Naive thymus-derived CD8-positive, alpha-beta T cell (primary cell): ENCODE measurements at regions not wholly inside any gene's neighbourhood (a gene's known extent, or its start where the extent isn't known, plus 50 kb on each side); places are given as distances from the start of the nearest gene placed in this dataset.
A peak's percentile ranks its signal among the peaks of the same experiment; 100 is the strongest.
"Not testable (repeated sequence)": the region's sequence is repeated elsewhere in the genome, so short reads cannot be mapped to it uniquely, and the experiment has no call there.

Experiments
- ATAC-seq, 2 donors: fragments of 150-1000 bp; cut with Tn5 transposase in 1 of 2; sonication (Bioruptor Pico), chemical (Tn5 transposase) in 1 of 2; 1 replicate in 1 of 2; 2 replicates in 1 of 2; pipeline ENCODE4 v1.10.0; 2021; ENCODE audit warnings: mild to moderate bottlenecking in 2 of 2, moderate library complexity in 2 of 2
- POLR2A ChIA-PET: fragments of 350-600 bp; sonication (Branson Sonifier 250); formaldehyde crosslinking; loops from one replicate; lab custom pipeline; 2021; ENCODE audit warnings: antibody characterized with exemption; lab: Charles Lee
- DNase-seq, 10 donors: peaks; one replicate each; pipeline versions ENCODE4 v3.0.0 to v3.0.0-alpha.2; 2020 to 2022
- H3K27ac Mint-ChIP-seq, 10 donors: one replicate each; pipeline ENCODE4 v1.8.0; 2020 to 2022; ENCODE audit warnings: mild to moderate bottlenecking in 10 of 10, mixed read lengths in 10 of 10, moderate library complexity in 4 of 10, inconsistent platforms in 1 of 10
- H3K27me3 Mint-ChIP-seq, 5 donors: one replicate each; pipeline ENCODE4 v1.8.0; 2021 to 2022; ENCODE audit warnings: mixed read lengths in 5 of 5
- H3K36me3 Mint-ChIP-seq, 3 donors: one replicate each; pipeline ENCODE4 v1.8.0; 2020 to 2022; ENCODE audit warnings: mixed read lengths in 3 of 3, mild to moderate bottlenecking in 2 of 3, inconsistent platforms in 1 of 3
- H3K4me1 Mint-ChIP-seq, 4 donors: one replicate each; pipeline ENCODE4 v1.8.0; 2021 to 2022; ENCODE audit warnings: mixed read lengths in 4 of 4
- H3K4me3 Mint-ChIP-seq, 10 donors: one replicate each; pipeline ENCODE4 v1.8.0; 2020 to 2022; ENCODE audit warnings: mild to moderate bottlenecking in 10 of 10, mixed read lengths in 10 of 10, moderate library complexity in 6 of 10, inconsistent platforms in 1 of 10
- H3K9me3 Mint-ChIP-seq, 9 donors: one replicate each; pipeline ENCODE4 v1.8.0; 2020 to 2022; ENCODE audit warnings: mixed read lengths in 9 of 9, mild to moderate bottlenecking in 3 of 9, inconsistent platforms in 1 of 9, moderate library complexity in 1 of 9

DNA sequence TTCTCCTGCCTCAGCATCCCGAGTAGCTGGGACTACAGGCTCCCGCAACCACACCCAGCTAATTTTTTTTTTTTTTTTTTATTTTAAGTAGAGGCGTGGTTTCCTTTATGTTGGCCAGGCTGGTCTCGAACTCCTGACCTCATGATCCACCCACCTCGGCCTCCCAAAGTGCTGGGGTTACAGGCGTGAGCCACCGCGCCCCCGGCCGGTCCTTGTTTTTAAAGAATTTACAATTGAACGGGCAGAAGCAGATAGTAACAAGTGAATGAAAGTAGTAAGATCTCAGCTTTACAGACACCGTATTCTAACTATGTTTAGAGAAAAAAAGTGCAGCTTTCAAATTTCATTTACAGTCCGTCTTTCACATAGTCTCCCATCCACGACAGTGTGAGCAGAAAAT, 112.5 kb upstream of the VWC2 start:
- DNase-seq (no peak), ATAC-seq (no peak)
- Mint-ChIP-seq H3K4me1 (no peaks in the 10 kb centered on the region), H3K36me3 (no peaks in the 10 kb centered on the region), H3K27me3 (no peaks in the 10 kb centered on the region), H3K4me3 (no peak overlapping the region), H3K27ac (no peak overlapping the region), H3K9me3 (peaks cover 0 to 6% (median 0%) of the 10 kb centered on the region in 9 donors)
- POLR2A ChIA-PET = no interaction called here

GRCh38 chr7:49665963-49666362, 107.5 kb upstream of the VWC2 start:
- peaks cover 0 to 35% (median 6%) of the 10 kb centered on the region in 5 donors for H3K27me3 Mint-ChIP-seq
- ATAC-seq, H3K4me1 Mint-ChIP-seq, DNase-seq, H3K36me3 Mint-ChIP-seq, POLR2A ChIA-PET, H3K4me3 Mint-ChIP-seq, H3K27ac Mint-ChIP-seq: not testable (repeated sequence)
- peaks cover 0 to 14% (median 3%) of the 10 kb centered on the region in 9 donors for H3K9me3 Mint-ChIP-seq

GRCh38 chr7:49666764-49667163, 106.7 kb upstream of the VWC2 start:
- peaks cover 0 to 14% (median 3%) of the 10 kb centered on the region in 9 donors for H3K9me3 Mint-ChIP-seq
- DNase-seq = no peak
- peaks cover 0 to 35% (median 6%) of the 10 kb centered on the region in 5 donors for H3K27me3 Mint-ChIP-seq
- POLR2A ChIA-PET = no interaction called here
- no peak overlapping the region for H3K4me3 Mint-ChIP-seq
- no peak overlapping the region for H3K27ac Mint-ChIP-seq
- no peaks in the 10 kb centered on the region for H3K4me1 Mint-ChIP-seq
- no peak for ATAC-seq
- no peaks in the 10 kb centered on the region for H3K36me3 Mint-ChIP-seq

DNA sequence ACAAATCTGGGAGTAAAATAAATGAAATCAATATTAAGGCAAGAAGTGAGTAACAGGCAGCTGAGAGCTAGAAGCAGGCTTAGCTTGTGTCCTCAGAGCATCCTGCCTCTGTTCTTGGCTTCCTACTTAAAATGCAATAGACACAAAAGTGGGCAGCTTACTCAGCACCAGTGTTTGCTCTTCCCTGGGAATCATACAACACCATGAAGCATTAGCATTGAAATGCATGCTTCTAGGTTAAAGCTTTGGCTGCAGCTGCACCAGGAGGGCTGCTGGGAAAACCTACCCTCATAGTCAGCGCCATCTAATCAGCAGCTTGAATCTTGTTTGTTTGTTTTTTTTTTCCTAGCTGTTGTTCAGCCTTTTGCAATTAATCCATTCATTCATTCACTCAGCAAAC, 104.2 kb upstream of the VWC2 start:
- POLR2A ChIA-PET = no interaction called here
- Mint-ChIP-seq H3K4me3 (no peak overlapping the region), H3K9me3 (peaks cover 0 to 13% (median 3%) of the 10 kb centered on the region in 9 donors), H3K27me3 (peaks cover 0 to 35% (median 6%) of the 10 kb centered on the region in 5 donors), H3K36me3 (no peaks in the 10 kb centered on the region), H3K4me1 (no peaks in the 10 kb centered on the region), H3K27ac (no peak overlapping the region)
- ATAC-seq = no peak
- DNase-seq = no peak

DNA sequence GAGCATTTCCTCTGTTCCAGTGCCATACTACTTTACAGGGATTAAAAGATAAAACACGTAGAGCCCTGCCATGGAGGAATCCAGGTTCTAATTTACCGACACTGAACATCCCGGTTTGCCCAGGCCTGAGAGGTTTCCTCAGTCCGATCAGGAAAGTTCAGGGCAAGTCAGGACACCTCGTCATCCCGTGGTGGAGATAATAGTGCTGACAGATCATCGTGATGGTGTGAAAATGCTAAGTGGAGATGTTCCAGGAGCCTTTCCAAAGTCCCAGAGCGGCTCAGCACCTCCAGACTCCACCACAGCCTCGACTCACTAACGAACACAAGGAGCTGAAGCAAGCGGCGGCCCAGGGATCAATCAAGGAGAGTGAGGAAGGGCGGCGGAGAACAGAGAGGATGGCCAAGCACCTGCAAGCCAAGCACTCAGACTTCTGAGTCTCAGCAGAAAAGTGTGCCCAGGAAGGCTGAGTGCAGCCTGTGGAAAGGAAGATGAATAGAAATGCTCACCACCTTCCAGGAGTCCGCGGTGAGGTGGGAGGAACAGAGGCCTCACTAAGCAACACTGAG, 103.7 kb upstream of the VWC2 start:
- POLR2A ChIA-PET = no interaction called here
- Mint-ChIP-seq H3K36me3 (no peaks in the 10 kb centered on the region), H3K9me3 (peaks cover 0 to 13% (median 3%) of the 10 kb centered on the region in 9 donors), H3K4me3 (no peak overlapping the region), H3K27me3 (peaks cover 0 to 35% (median 6%) of the 10 kb centered on the region in 5 donors), H3K4me1 (no peaks in the 10 kb centered on the region), H3K27ac (no peak overlapping the region)
- DNase-seq (no peak), ATAC-seq (no peak)

DNA sequence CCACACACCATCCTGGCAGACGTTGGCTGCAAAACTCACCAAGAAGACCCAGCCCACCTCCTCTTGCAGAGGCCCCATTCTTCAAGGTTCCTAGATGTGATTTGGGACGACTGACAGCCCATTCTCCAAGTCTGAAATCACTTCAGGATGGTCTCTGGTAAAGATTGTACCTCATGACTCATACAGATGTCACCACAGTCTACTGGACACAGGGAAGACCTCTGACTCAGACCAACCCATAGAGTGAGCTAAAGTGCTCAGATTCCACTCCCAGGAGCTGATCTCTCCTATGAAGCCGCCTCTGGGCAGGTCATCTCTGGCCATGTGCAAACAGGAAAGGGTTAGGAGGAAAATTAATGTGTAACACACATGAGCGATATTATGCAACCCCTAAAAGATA, 102.4 kb upstream of the VWC2 start:
- H3K9me3 Mint-ChIP-seq = peaks cover 0 to 13% (median 3%) of the 10 kb centered on the region in 9 donors
- ATAC-seq = no peak
- no peak for DNase-seq
- peaks cover 0 to 35% (median 6%) of the 10 kb centered on the region in 5 donors for H3K27me3 Mint-ChIP-seq
- H3K36me3 Mint-ChIP-seq = no peaks in the 10 kb centered on the region
- POLR2A ChIA-PET = no interaction called here
- H3K4me3 Mint-ChIP-seq = no peak overlapping the region
- no peaks in the 10 kb centered on the region for H3K4me1 Mint-ChIP-seq
- no peak overlapping the region for H3K27ac Mint-ChIP-seq

DNA sequence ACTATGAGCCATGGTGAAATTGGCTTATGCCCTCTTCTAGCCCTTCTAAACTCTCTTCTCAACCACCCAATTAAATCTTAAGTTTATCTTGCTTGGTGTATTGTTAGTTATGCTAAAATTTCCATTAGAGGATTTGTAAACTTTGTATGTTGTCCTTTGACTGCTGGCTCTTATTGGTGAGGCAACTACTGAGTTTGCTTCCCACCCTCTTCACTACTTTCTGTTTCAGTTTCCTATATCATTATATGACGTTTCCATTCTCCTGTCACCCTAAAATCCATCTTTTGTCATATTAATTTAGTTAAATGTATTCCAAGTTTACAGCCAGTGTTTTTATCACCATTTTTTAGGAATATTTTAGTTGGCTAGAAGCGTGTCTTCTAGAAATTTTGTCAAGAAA, 80.9 kb upstream of the VWC2 start:
- no peak overlapping the region for H3K4me3 Mint-ChIP-seq
- no peaks in the 10 kb centered on the region for H3K36me3 Mint-ChIP-seq
- POLR2A ChIA-PET = no interaction called here
- H3K4me1 Mint-ChIP-seq = no peaks in the 10 kb centered on the region
- H3K27me3 Mint-ChIP-seq = peaks cover 0 to 4% (median 0%) of the 10 kb centered on the region in 5 donors
- H3K9me3 Mint-ChIP-seq = peaks cover 0 to 10% (median 0%) of the 10 kb centered on the region in 9 donors
- H3K27ac Mint-ChIP-seq = no peak overlapping the region
- no peak for DNase-seq
- ATAC-seq = no peak

GRCh38 chr7:49695971-49696370, 77.5 kb upstream of the VWC2 start:
- ATAC-seq = no peak
- peaks cover 0 to 6% (median 0%) of the 10 kb centered on the region in 5 donors for H3K27me3 Mint-ChIP-seq
- POLR2A ChIA-PET = no interaction called here
- H3K36me3 Mint-ChIP-seq = no peaks in the 10 kb centered on the region
- no peaks in the 10 kb centered on the region for H3K4me1 Mint-ChIP-seq
- H3K9me3 Mint-ChIP-seq = peaks cover 0 to 7% (median 0%) of the 10 kb centered on the region in 9 donors
- H3K27ac Mint-ChIP-seq = no peak overlapping the region
- no peak for DNase-seq
- H3K4me3 Mint-ChIP-seq = no peak overlapping the region

DNA sequence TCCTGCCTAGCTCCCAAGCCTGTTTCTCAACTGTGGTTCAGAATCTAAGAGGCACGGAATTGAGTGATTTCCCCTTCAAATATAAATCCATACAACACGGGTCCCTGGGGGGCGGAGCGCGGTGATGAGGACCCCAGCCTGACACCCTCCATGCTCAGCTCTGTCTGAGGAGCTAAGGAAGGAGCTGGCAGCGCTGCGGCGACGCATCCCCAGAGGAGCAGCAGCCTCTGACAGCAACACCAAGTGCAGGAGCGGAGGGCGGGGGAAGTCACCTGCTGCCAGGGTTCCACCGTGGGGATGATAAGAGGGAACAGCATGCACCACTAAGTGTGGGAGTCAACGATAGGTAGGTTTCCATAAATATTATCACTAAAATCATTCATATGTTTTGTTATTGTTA, 72.6 kb upstream of the VWC2 start:
- no peak for DNase-seq
- peaks cover 0 to 13% (median 0%) of the 10 kb centered on the region in 5 donors for H3K27me3 Mint-ChIP-seq
- peak overlapping the region in 1 of 10 donors; percentile 63 for H3K27ac Mint-ChIP-seq
- no peak overlapping the region for H3K4me3 Mint-ChIP-seq
- ATAC-seq = no peak
- no peaks in the 10 kb centered on the region for H3K36me3 Mint-ChIP-seq
- POLR2A ChIA-PET = no interaction called here
- no peaks in the 10 kb centered on the region for H3K4me1 Mint-ChIP-seq
- H3K9me3 Mint-ChIP-seq = peaks cover 0 to 12% (median 0%) of the 10 kb centered on the region in 9 donors

DNA sequence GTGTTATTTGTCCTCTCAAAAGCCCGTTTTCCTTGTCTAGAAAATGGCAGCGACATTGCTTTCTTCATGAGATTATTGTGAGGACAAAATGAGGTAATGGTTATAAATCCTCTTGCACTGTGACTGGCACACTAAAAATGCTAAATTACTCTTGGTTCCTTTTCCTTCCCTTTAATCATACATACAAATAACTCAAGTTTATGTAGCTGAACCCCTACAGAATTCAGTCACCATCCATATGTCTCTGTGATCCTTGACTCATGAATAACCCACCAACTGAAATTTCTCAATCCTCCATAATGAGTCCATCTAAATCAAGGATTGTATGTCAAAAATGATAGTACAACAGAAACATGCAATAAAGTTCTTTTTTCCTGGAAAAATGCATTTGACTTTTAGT, 71.3 kb upstream of the VWC2 start:
- Mint-ChIP-seq H3K9me3 (peaks cover 0 to 12% (median 0%) of the 10 kb centered on the region in 9 donors), H3K27ac (no peak overlapping the region), H3K36me3 (no peaks in the 10 kb centered on the region), H3K4me1 (no peaks in the 10 kb centered on the region), H3K4me3 (no peak overlapping the region), H3K27me3 (peaks cover 0 to 14% (median 0%) of the 10 kb centered on the region in 5 donors)
- DNase-seq (no peak), ATAC-seq (no peak)
- POLR2A ChIA-PET = no interaction called here

- Mint-ChIP-seq H3K27me3 (peaks cover 0 to 17% (median 0%) of the 10 kb centered on the region in 5 donors), H3K4me1 (no peaks in the 10 kb centered on the region), H3K4me3 (no peak overlapping the region), H3K27ac (no peak overlapping the region), H3K9me3 (peaks cover 0 to 12% (median 0%) of the 10 kb centered on the region in 9 donors), H3K36me3 (no peaks in the 10 kb centered on the region)
- DNase-seq (no peak), ATAC-seq (no peak)
- POLR2A ChIA-PET = no interaction called here
Observed at GRCh38 chr7:49703337-49703736, 70.1 kb upstream of the VWC2 start.

DNA sequence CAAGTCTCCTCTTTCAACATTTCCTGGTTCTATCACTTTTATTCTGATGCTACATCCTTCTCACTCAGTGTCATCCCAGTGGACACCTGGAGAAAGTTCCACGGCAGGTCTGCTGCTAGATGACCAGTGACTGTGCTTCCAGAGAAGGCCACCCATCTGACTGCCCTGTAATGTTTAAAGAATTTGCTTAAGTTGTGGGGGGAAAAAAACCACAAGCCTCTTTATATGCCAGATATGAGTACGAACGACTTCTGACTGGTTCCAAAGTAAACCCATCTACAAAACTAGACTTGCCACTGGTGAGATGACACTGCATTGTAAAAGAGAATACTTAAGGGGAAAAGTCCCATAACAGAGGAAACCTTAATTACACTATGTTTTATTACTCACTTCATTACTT, 69.6 kb upstream of the VWC2 start:
- H3K36me3 Mint-ChIP-seq = no peaks in the 10 kb centered on the region
- ATAC-seq (no peak), DNase-seq (no peak)
- H3K27me3 Mint-ChIP-seq = peaks cover 0 to 19% (median 0%) of the 10 kb centered on the region in 5 donors
- H3K4me3 Mint-ChIP-seq = no peak overlapping the region
- H3K27ac Mint-ChIP-seq = no peak overlapping the region
- no peaks in the 10 kb centered on the region for H3K4me1 Mint-ChIP-seq
- peaks cover 0 to 12% (median 0%) of the 10 kb centered on the region in 9 donors for H3K9me3 Mint-ChIP-seq
- POLR2A ChIA-PET = no interaction called here

GRCh38 chr7:49706106-49706505, 67.3 kb upstream of the VWC2 start:
- POLR2A ChIA-PET = no interaction called here
- Mint-ChIP-seq H3K27me3 (peaks cover 0 to 14% (median 0%) of the 10 kb centered on the region in 5 donors), H3K9me3 (peaks cover 0 to 12% (median 0%) of the 10 kb centered on the region in 9 donors), H3K4me3 (no peak overlapping the region), H3K27ac (no peak overlapping the region), H3K4me1 (no peaks in the 10 kb centered on the region), H3K36me3 (no peaks in the 10 kb centered on the region)
- DNase-seq (no peak), ATAC-seq (no peak)

- no peaks in the 10 kb centered on the region for H3K4me1 Mint-ChIP-seq
- DNase-seq = no peak
- no peak overlapping the region for H3K27ac Mint-ChIP-seq
- POLR2A ChIA-PET = no interaction called here
- H3K27me3 Mint-ChIP-seq = peaks cover 0 to 14% (median 0%) of the 10 kb centered on the region in 5 donors
- no peak overlapping the region for H3K4me3 Mint-ChIP-seq
- no peak for ATAC-seq
- no peaks in the 10 kb centered on the region for H3K36me3 Mint-ChIP-seq
- H3K9me3 Mint-ChIP-seq = peaks cover 0 to 9% (median 0%) of the 10 kb centered on the region in 9 donors
Observed at GRCh38 chr7:49707891-49708290, 65.5 kb upstream of the VWC2 start.
